ENCODE measurements at regions not wholly inside any gene's neighbourhood (a gene's known extent, or its start where the extent isn't known, plus 50 kb on each side); places are given as distances from the start of the nearest gene placed in this dataset.

- TF ChIP-seq CTCF (IDR thresholded peaks at IDR 0.05) (no peak), EZH2phosphoT487 (IDR thresholded peaks at IDR 0.05) (no peak)
Measured at GRCh38 chr1:70536708-70537366, 125.8 kb downstream of the CTH start.
